GM12878 (cell line): ENCODE measurements at regions not wholly inside any gene's neighbourhood (a gene's known extent, or its start where the extent isn't known, plus 50 kb on each side); places are given as distances from the start of the nearest gene placed in this dataset.

Experiments
- ATAC-seq: fragments of 200-7000 bp; cut with Tn5 transposase; 3 replicates; pipeline ENCODE4 v1.9.1; 2020; ENCODE audit warnings: mild to moderate bottlenecking, moderate library complexity
- BruUV-seq: library from RNA; stranded (reverse); fragments of 400-500 nt; replicated peaks from 2 replicates; lab custom pipeline; 2021; lab: Mats Ljungman, UMichigan
- CTCF ChIA-PET: fragments of 300-600 bp; sonication (Branson Sonifier 250); formaldehyde crosslinking; extraction: SDS; loops from one replicate; lab custom pipeline; 2021; ENCODE audit warnings: inconsistent platforms; lab: Yijun Ruan, JAX
- POLR2A ChIA-PET: fragments of 350-600 bp; formaldehyde crosslinking; extraction: SDS; loops from one replicate; lab custom pipeline; 2021; ENCODE audit warnings: inconsistent platforms; lab: Charles Lee
- RAD21 ChIA-PET: fragments of 300-600 bp; sonication (Branson Sonifier 250); formaldehyde crosslinking; loops from one replicate; lab custom pipeline; 2023; ENCODE audit warnings: antibody characterized with exemption; ENCODE audit not compliant: unreplicated experiment; lab: Charles Lee
- SMC1A ChIA-PET: fragments of 300-600 bp; sonication (Branson Sonifier 250); formaldehyde crosslinking; loops from one replicate; lab custom pipeline; 2023; ENCODE audit not compliant: unreplicated experiment, uncharacterized antibody; lab: Charles Lee
- DNase-seq: peaks from one replicate; pipeline ENCODE4 v3.0.0-alpha.2; 2011; ENCODE audit warnings: low read depth, low spot score
- FAIRE-seq: peaks from 3 replicates; lab custom pipeline; 2011; peaks lifted over from hg19 to GRCh38; lab: Jason Lieb, UNC
- H2AFZ ChIP-seq: 2 replicates; pipeline ENCODE4 v1.6.0; 2011; ENCODE audit warnings: low read depth, low read length, control low read depth; ENCODE audit not compliant: control insufficient read depth
- H3K27ac ChIP-seq: 2 replicates; pipeline ENCODE4 v1.5.1; 2011; ENCODE audit warnings: control low read depth; ENCODE audit not compliant: control insufficient read depth, insufficient read depth
- H3K27me3 ChIP-seq, 2 experiments: replicated peaks in 1 of 2; 2 replicates each; pipeline versions ENCODE4 v1.6.0 to v1.6.1; 2011; ENCODE audit warnings: low read length in 1 of 2; ENCODE audit not compliant: control insufficient read depth in 2 of 2, insufficient read depth in 2 of 2
- H3K36me3 ChIP-seq, 2 experiments: 2 replicates each; pipeline ENCODE4 v1.5.1; 2011; ENCODE audit warnings: low read length in 1 of 2; ENCODE audit not compliant: control insufficient read depth in 2 of 2, insufficient read depth in 2 of 2
- H3K4me1 ChIP-seq: 2 replicates; pipeline ENCODE4 v1.6.1; 2011; ENCODE audit warnings: mild to moderate bottlenecking, low read length, moderate library complexity, mixed read lengths; ENCODE audit not compliant: control insufficient read depth, insufficient read depth
- H3K4me2 ChIP-seq: 2 replicates; pipeline ENCODE4 v1.6.0; 2011; ENCODE audit warnings: control low read depth; ENCODE audit not compliant: control insufficient read depth, insufficient read depth
- H3K4me3 ChIP-seq: fragments of 200-600 bp; sonication (generic); 2 replicates; pipeline ENCODE4 v1.5.1; 2016
- H3K79me2 ChIP-seq: 2 replicates; pipeline ENCODE4 v1.6.0; 2011; ENCODE audit warnings: low read length; ENCODE audit not compliant: control insufficient read depth, insufficient read depth
- H3K9ac ChIP-seq: 2 replicates; pipeline ENCODE4 v1.8.0; 2011; ENCODE audit warnings: low read length, control low read depth, mixed read lengths; ENCODE audit not compliant: control insufficient read depth, insufficient read depth
- H3K9me3 ChIP-seq: replicated peaks from 3 replicates; pipeline ENCODE4 v1.5.1; 2011; ENCODE audit warnings: mild to moderate bottlenecking, low read length; ENCODE audit not compliant: control insufficient read depth, insufficient read depth
- H4K20me1 ChIP-seq: 2 replicates; pipeline ENCODE4 v1.6.0; 2011; ENCODE audit not compliant: control insufficient read depth, insufficient read depth
- ESRRA ChIP-seq: IDR thresholded peaks from 2 replicates; pipeline ENCODE4 v1.6.1; 2012; ENCODE audit warnings: mild to moderate bottlenecking, low read length, improper control_type of control experiment
- NBN ChIP-seq: fragments of 450-650 bp; IDR thresholded peaks from 2 replicates; pipeline ENCODE4 v1.6.1; 2016
- NR2C1 ChIP-seq: fragments of 450-650 bp; IDR thresholded peaks from 2 replicates; pipeline ENCODE4 v1.6.1; 2017; ENCODE audit warnings: antibody characterized with exemption, mild to moderate bottlenecking, moderate library complexity
- NRF1 ChIP-seq: conservative IDR thresholded peaks from 2 replicates; pipeline ENCODE4 v1.6.1; 2011; ENCODE audit warnings: mild to moderate bottlenecking, low read depth, low read length, improper control_type of control experiment
- PML ChIP-seq: IDR thresholded peaks from 2 replicates; pipeline ENCODE4 v1.6.1; 2012; ENCODE audit warnings: low read length, inconsistent platforms
- RELA ChIP-seq: fragments of 450-650 bp; IDR thresholded peaks from 2 replicates; pipeline ENCODE4 v1.8.0; 2014; ENCODE audit warnings: borderline replicate concordance; ENCODE audit not compliant: partially characterized antibody
- RFX5 ChIP-seq: IDR thresholded peaks from 2 replicates; pipeline ENCODE4 v1.6.1; 2011; ENCODE audit warnings: low read depth, low read length, improper control_type of control experiment
- SMAD5 ChIP-seq: IDR thresholded peaks from 2 replicates; pipeline ENCODE4 v1.6.1; 2016; ENCODE audit warnings: antibody characterized with exemption, low read depth
- SREBF2 ChIP-seq: IDR thresholded peaks from 2 replicates; pipeline ENCODE4 v1.6.1; 2012; ENCODE audit warnings: mild to moderate bottlenecking, low read length
- STAT3 ChIP-seq: IDR thresholded peaks from 2 replicates; pipeline ENCODE4 v1.6.1; 2011; ENCODE audit warnings: low read depth, low read length, improper control_type of control experiment
- TARDBP ChIP-seq: IDR thresholded peaks from 2 replicates; pipeline ENCODE4 v1.6.1; 2016; ENCODE audit warnings: borderline replicate concordance
- WRNIP1 ChIP-seq: IDR thresholded peaks from 2 replicates; pipeline ENCODE4 v1.6.1; 2011; ENCODE audit warnings: low read depth, low read length, improper control_type of control experiment, borderline replicate concordance
- ZNF274 ChIP-seq: IDR thresholded peaks from one replicate; pipeline ENCODE4 v1.8.0; 2011; ENCODE audit not compliant: insufficient read length, insufficient read depth
- WGBS: methylation state at CpG from one replicate; pipeline ENCODE4 v1.1.6; 2016; ENCODE audit warnings: low lambda C conversion rate; ENCODE audit not compliant: insufficient replicate concordance, insufficient coverage; ENCODE audit errors: missing lambda C conversion rate; 5-methylcytosine and 5-hydroxymethylcytosine counted together
- in situ Hi-C: fragments of 300-500 bp; cut with MboI; formaldehyde crosslinking; loops from 9 replicates; pipeline ENCODE4 v1.14.3; 2018; ENCODE audit warnings: mixed read lengths
- intact Hi-C: fragments of 100-400 bp; cut with micrococcal nuclease; formaldehyde crosslinking; loops from one replicate; pipeline ENCODE4 v1.14.2; 2022; ENCODE audit not compliant: unreplicated experiment
- TF ChIP-seq, protein P1 (sequence below): IDR thresholded peaks from 2 replicates; pipeline ENCODE4 v1.6.1; 2011; ENCODE audit warnings: borderline replicate concordance, low read depth, mild to moderate bottlenecking, moderate library complexity, low read length; ENCODE audit not compliant: insufficient read depth, poor library complexity, severe bottlenecking
- TF ChIP-seq, protein P2 (sequence below): fragments of 450-650 bp; IDR thresholded peaks from 2 replicates; pipeline ENCODE4 v1.6.1; 2014; ENCODE audit warnings: mild to moderate bottlenecking
- TF ChIP-seq, protein P3 (sequence below): fragments of 450-650 bp; formaldehyde crosslinking; IDR thresholded peaks from 2 replicates; pipeline ENCODE4 v1.4.0; 2022; ENCODE audit warnings: mild to moderate bottlenecking, moderate library complexity
- TF ChIP-seq, protein P4 (sequence below): fragments of 450-650 bp; IDR thresholded peaks from 2 replicates; pipeline ENCODE4 v1.6.1; 2017; ENCODE audit warnings: mild to moderate bottlenecking
- TF ChIP-seq, protein P5 (sequence below): IDR thresholded peaks from 2 replicates; pipeline ENCODE4 v1.6.1; 2012; ENCODE audit warnings: low read depth, low read length, improper control_type of control experiment

DNA sequence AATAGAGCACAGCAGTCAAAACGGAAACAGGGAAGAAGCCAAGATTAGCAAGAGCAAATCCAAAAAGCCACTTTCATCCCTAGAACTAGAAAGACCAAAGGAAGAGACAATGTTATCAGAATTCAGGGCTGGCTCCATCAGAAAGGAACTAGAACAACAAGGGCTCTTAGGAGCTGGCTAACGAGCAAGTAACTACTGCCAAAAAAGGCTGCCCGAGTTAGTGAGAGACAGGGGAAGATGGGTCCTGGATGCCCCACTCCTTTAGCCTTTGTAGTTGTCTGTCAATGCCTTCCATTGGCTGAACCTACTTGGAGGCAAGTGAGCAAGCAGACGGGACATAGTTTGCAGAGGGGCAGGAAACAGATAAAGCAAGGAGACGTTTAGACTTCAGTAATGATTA is 240.4 kb downstream of the KLF12 start (continued):
- TF ChIP-seq, protein P1, sequence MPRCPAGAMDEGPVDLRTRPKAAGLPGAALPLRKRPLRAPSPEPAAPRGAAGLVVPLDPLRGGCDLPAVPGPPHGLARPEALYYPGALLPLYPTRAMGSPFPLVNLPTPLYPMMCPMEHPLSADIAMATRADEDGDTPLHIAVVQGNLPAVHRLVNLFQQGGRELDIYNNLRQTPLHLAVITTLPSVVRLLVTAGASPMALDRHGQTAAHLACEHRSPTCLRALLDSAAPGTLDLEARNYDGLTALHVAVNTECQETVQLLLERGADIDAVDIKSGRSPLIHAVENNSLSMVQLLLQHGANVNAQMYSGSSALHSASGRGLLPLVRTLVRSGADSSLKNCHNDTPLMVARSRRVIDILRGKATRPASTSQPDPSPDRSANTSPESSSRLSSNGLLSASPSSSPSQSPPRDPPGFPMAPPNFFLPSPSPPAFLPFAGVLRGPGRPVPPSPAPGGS: no peak
- TF ChIP-seq NBN: no peak

DNA sequence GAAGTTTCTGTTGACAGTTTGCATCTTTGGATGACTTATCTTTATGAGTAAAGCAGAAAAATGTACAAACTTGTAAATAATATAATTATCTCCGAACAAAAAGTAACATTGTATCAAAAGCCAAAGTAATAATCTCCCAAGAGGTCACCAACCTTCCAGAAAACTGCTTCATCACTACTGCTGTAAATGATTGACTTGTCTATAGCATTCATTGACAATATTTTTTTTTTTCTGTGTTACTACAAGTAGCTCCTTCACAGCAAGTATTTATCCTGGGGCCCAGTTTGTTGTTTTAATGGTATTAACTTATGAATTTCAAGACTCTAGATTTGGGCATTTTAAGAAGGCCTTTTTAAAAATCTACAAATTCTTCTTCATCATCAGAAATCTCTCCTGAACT is 242.4 kb downstream of the KLF12 start:
- Histone ChIP-seq H3K36me3 (no peaks in the 10 kb centered on the region), H3K4me3 (no peak overlapping the region), H3K27ac (no peak overlapping the region), H2AFZ (no peak overlapping the region), H3K9ac (no peak overlapping the region), H3K79me2 (no peaks in the 10 kb centered on the region), H3K27me3 (no peaks in the 10 kb centered on the region), H4K20me1 (no peaks in the 10 kb centered on the region), H3K9me3 (no peaks in the 10 kb centered on the region), H3K4me2 (no peak overlapping the region), H3K4me1 (no peaks in the 10 kb centered on the region)
- FAIRE-seq: no peak
- ChIA-PET POLR2A (no interaction called here), RAD21 (no interaction called here), SMC1A (no interaction called here), CTCF (no interaction called here)
- 81% methylated on average over 1 of the region's 1 CpG for WGBS
- BruUV-seq: no TSS peak
- no peak for ATAC-seq
- intact Hi-C loops: no loop called here
- no peak for DNase-seq
- in situ Hi-C loops: no loop called here
- TF ChIP-seq NRF1 (no peak), SMAD5 (no peak), RELA (no peak), TARDBP (no peak), NR2C1 (no peak), ESRRA (no peak), STAT3 (no peak), WRNIP1 (no peak), ZNF274 (no peak), PML (no peak), SREBF2 (no peak), RFX5 (no peak)
- TF ChIP-seq, protein P2, sequence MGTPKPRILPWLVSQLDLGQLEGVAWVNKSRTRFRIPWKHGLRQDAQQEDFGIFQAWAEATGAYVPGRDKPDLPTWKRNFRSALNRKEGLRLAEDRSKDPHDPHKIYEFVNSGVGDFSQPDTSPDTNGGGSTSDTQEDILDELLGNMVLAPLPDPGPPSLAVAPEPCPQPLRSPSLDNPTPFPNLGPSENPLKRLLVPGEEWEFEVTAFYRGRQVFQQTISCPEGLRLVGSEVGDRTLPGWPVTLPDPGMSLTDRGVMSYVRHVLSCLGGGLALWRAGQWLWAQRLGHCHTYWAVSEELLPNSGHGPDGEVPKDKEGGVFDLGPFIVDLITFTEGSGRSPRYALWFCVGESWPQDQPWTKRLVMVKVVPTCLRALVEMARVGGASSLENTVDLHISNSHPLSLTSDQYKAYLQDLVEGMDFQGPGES: no peak
- TF ChIP-seq, protein P3, sequence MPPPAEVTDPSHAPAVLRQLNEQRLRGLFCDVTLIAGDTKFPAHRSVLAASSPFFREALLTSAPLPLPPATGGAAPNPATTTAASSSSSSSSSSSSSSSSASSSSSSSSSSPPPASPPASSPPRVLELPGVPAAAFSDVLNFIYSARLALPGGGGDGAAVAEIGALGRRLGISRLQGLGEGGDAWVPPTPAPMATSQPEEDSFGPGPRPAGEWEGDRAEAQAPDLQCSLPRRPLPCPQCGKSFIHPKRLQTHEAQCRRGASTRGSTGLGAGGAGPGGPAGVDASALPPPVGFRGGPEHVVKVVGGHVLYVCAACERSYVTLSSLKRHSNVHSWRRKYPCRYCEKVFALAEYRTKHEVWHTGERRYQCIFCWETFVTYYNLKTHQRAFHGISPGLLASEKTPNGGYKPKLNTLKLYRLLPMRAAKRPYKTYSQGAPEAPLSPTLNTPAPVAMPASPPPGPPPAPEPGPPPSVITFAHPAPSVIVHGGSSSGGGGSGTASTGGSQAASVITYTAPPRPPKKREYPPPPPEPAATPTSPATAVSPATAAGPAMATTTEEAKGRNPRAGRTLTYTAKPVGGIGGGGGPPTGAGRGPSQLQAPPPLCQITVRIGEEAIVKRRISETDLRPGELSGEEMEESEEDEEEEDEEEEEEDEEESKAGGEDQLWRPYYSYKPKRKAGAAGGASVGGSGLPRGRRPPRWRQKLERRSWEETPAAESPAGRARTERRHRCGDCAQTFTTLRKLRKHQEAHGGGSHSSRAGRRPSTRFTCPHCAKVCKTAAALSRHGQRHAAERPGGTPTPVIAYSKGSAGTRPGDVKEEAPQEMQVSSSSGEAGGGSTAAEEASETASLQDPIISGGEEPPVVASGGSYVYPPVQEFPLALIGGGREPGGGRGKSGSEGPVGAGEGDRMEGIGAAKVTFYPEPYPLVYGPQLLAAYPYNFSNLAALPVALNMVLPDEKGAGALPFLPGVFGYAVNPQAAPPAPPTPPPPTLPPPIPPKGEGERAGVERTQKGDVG (CRISPR knock-in tag): no peak
- TF ChIP-seq, protein P4, sequence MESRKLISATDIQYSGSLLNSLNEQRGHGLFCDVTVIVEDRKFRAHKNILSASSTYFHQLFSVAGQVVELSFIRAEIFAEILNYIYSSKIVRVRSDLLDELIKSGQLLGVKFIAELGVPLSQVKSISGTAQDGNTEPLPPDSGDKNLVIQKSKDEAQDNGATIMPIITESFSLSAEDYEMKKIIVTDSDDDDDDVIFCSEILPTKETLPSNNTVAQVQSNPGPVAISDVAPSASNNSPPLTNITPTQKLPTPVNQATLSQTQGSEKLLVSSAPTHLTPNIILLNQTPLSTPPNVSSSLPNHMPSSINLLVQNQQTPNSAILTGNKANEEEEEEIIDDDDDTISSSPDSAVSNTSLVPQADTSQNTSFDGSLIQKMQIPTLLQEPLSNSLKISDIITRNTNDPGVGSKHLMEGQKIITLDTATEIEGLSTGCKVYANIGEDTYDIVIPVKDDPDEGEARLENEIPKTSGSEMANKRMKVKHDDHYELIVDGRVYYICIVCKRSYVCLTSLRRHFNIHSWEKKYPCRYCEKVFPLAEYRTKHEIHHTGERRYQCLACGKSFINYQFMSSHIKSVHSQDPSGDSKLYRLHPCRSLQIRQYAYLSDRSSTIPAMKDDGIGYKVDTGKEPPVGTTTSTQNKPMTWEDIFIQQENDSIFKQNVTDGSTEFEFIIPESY: no peak
- TF ChIP-seq, protein P5, sequence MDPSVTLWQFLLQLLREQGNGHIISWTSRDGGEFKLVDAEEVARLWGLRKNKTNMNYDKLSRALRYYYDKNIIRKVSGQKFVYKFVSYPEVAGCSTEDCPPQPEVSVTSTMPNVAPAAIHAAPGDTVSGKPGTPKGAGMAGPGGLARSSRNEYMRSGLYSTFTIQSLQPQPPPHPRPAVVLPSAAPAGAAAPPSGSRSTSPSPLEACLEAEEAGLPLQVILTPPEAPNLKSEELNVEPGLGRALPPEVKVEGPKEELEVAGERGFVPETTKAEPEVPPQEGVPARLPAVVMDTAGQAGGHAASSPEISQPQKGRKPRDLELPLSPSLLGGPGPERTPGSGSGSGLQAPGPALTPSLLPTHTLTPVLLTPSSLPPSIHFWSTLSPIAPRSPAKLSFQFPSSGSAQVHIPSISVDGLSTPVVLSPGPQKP: no peak
